ENCODE measurements at regions not wholly inside any gene's neighbourhood (a gene's known extent, or its start where the extent isn't known, plus 50 kb on each side); places are given as distances from the start of the nearest gene placed in this dataset.

GRCh38 chr12:65636436-65636835 is 187.8 kb upstream of the HMGA2 start:
- TF ChIP-seq CTCF (conservative IDR thresholded peaks at IDR 0.05; ENCODE audit: low read length) (no peak), EZH2phosphoT487 (IDR thresholded peaks at IDR 0.05; ENCODE audit: borderline replicate concordance, low read depth, low read length) (no peak)

Measured in OCI-LY7 (cell line).